ENCODE measurements at regions not wholly inside any gene's neighbourhood (a gene's known extent, or its start where the extent isn't known, plus 50 kb on each side); places are given as distances from the start of the nearest gene placed in this dataset.

- ChIA-PET POLR2A (no interaction called here), CTCF (interaction anchor here (2.1 to 2.2 kb wide), 2 partner anchors 8 to 10 kb away, joined by 4 to 7 read pairs; no protein-coding TSS in a partner anchor)
- H3K36me3 ChIP-seq (replicated peaks in 1 of 2; ENCODE audit: control insufficient read depth in 1 of 2, insufficient read depth in 2 of 2, low read length in 1 of 2), result no peaks in the 10 kb centered on the region
- no peak overlapping the region for H3K9ac ChIP-seq
- H2AFZ ChIP-seq (ENCODE audit: low read depth), result no peak overlapping the region
- H3K27me3 ChIP-seq (ENCODE audit: insufficient read depth), result no peaks in the 10 kb centered on the region
- peaks cover 0 to 4% of the 10 kb centered on the region in 2 experiments; a peak in 1 of 4 replicates for H3K4me1 ChIP-seq (ENCODE audit: control insufficient read depth in 1 of 2, insufficient read depth in 2 of 2, low read depth in 1 of 2, low read length in 1 of 2)
- no peaks in the 10 kb centered on the region for H3F3A ChIP-seq (replicated peaks; ENCODE audit: insufficient read depth)
- no peak overlapping the region for H3K27ac ChIP-seq (ENCODE audit: low read depth in 2 of 2, low read length in 1 of 2)
- H3K4me3 ChIP-seq (ENCODE audit: low read depth in 2 of 2, low read length in 1 of 2), result no peak overlapping the region
- 59% methylated on average over 7 of the region's 7 CpGs for WGBS (ENCODE audit: low lambda C conversion rate)
- no peaks in the 10 kb centered on the region for H3K9me3 ChIP-seq
- TF ChIP-seq EP300 (IDR thresholded peaks at IDR 0.05; ENCODE audit: borderline replicate concordance in 1 of 2, low read depth in 1 of 2, low read length in 1 of 2) (no peak), IRF3 (IDR thresholded peaks at IDR 0.05; ENCODE audit: low read depth, low read length) (no peak), TCF12 (IDR thresholded peaks at IDR 0.05) (no peak), NRF1 (IDR thresholded peaks at IDR 0.05; ENCODE audit: low read depth, low read length) (no peak)
- no peaks in the 10 kb centered on the region for H3K79me2 ChIP-seq (ENCODE audit: insufficient read depth)
- no peak for DNase-seq
- H3K9me2 ChIP-seq, result no peaks in the 10 kb centered on the region
- H3K4me2 ChIP-seq, result no peak overlapping the region
- no peaks in the 10 kb centered on the region for H4K20me1 ChIP-seq (ENCODE audit: insufficient read depth)
These were observed 169.4 kb downstream of the MINAR1 start for GRCh38 chr15:79601405-79602086.

GRCh38 chr15:79602180-79602579, 170.0 kb downstream of the MINAR1 start:
- Histone ChIP-seq H3K36me3 (replicated peaks in 1 of 2; ENCODE audit: control insufficient read depth in 1 of 2, insufficient read depth in 2 of 2, low read length in 1 of 2) (no peaks in the 10 kb centered on the region), H3K9ac (no peak overlapping the region), H3K27ac (ENCODE audit: low read depth in 2 of 2, low read length in 1 of 2) (no peak overlapping the region), H3K4me2 (no peak overlapping the region), H3K9me2 (no peaks in the 10 kb centered on the region), H3F3A (replicated peaks; ENCODE audit: insufficient read depth) (no peaks in the 10 kb centered on the region), H3K79me2 (ENCODE audit: insufficient read depth) (no peaks in the 10 kb centered on the region), H3K4me1 (ENCODE audit: control insufficient read depth in 1 of 2, insufficient read depth in 2 of 2, low read depth in 1 of 2, low read length in 1 of 2) (peaks cover 0 to 4% of the 10 kb centered on the region in 2 experiments; a peak in 1 of 4 replicates), H3K4me3 (ENCODE audit: low read depth in 2 of 2, low read length in 1 of 2) (no peak overlapping the region), H4K20me1 (ENCODE audit: insufficient read depth) (no peaks in the 10 kb centered on the region), H2AFZ (ENCODE audit: low read depth) (no peak overlapping the region), H3K27me3 (ENCODE audit: insufficient read depth) (no peaks in the 10 kb centered on the region), H3K9me3 (no peaks in the 10 kb centered on the region)
- ChIA-PET POLR2A (no interaction called here), CTCF (interaction anchor here (1.8 to 2.2 kb wide), 3 partner anchors 9 to 221 kb away, joined by 4 to 7 read pairs (median 5); no protein-coding TSS in a partner anchor)
- no peak for TF ChIP-seq TEAD4 (IDR thresholded peaks at IDR 0.05; ENCODE audit: borderline replicate concordance, insufficient read depth)
- no peak for TF ChIP-seq RCOR1 (IDR thresholded peaks at IDR 0.05; ENCODE audit: low read length)
- TF ChIP-seq JUND (IDR thresholded peaks at IDR 0.05), result no peak
- TF ChIP-seq RXRA (IDR thresholded peaks at IDR 0.05; ENCODE audit: borderline replicate concordance, low read depth), result no peak
- no peak for TF ChIP-seq CTCF (IDR thresholded peaks at IDR 0.05)
- TF ChIP-seq FOXM1 (IDR thresholded peaks at IDR 0.05; ENCODE audit: low read depth), result no peak
- no peak for TF ChIP-seq SMC3 (IDR thresholded peaks at IDR 0.05; ENCODE audit: low read depth, low read length)
- no peak for TF ChIP-seq GATA2 (CRISPR knock-in tag; IDR thresholded peaks at IDR 0.05)
- TF ChIP-seq MEF2A (IDR thresholded peaks at IDR 0.05; ENCODE audit: borderline replicate concordance, low read depth), result no peak
- TF ChIP-seq ELF1 (IDR thresholded peaks at IDR 0.05), result no peak
- TF ChIP-seq IRF3 (IDR thresholded peaks at IDR 0.05; ENCODE audit: low read depth, low read length), result no peak
- no peak for TF ChIP-seq RFX5 (IDR thresholded peaks at IDR 0.05; ENCODE audit: low read length)
- no peak for TF ChIP-seq NFIC (IDR thresholded peaks at IDR 0.05; ENCODE audit: borderline replicate concordance)
- no peak for TF ChIP-seq NRF1 (IDR thresholded peaks at IDR 0.05; ENCODE audit: low read depth, low read length)
- TF ChIP-seq REST (IDR thresholded peaks at IDR 0.05; ENCODE audit: low read depth, low read length), result no peak
- TF ChIP-seq POLR2AphosphoS5 (IDR thresholded peaks at IDR 0.05; ENCODE audit: low read depth, low read length), result no peak
- TF ChIP-seq EZH2phosphoT487 (IDR thresholded peaks at IDR 0.05; ENCODE audit: borderline replicate concordance, low read depth), result no peak
- no peak for TF ChIP-seq FOXJ3 (CRISPR knock-in tag; IDR thresholded peaks at IDR 0.05)
- no peak for DNase-seq
- WGBS (ENCODE audit: low lambda C conversion rate), result 74% methylated on average over 4 of the region's 4 CpGs
